OCI-LY1 (cell line): ENCODE measurements at regions not wholly inside any gene's neighbourhood (a gene's known extent, or its start where the extent isn't known, plus 50 kb on each side); places are given as distances from the start of the nearest gene placed in this dataset.

Experiments used
- H2AFZ ChIP-seq: fragments of 200-600 bp; sonication (generic), shearing (Covaris generic); 2 replicates; pipeline ENCODE4 v1.6.0; 2014; ENCODE audit warnings: antibody characterized with exemption, mild to moderate bottlenecking, low read length
- H3F3A ChIP-seq: fragments of 200-600 bp; sonication (generic), shearing (Covaris generic); 2 replicates; pipeline ENCODE4 v1.6.0; 2014; ENCODE audit warnings: mild to moderate bottlenecking, antibody characterized with exemption, low read length, moderate library complexity; ENCODE audit not compliant: insufficient read depth
- H3K27ac ChIP-seq: fragments of 200-600 bp; sonication (generic); 2 replicates; pipeline ENCODE4 v1.5.1; 2014; ENCODE audit warnings: low read length, mixed run types, mild to moderate bottlenecking, low read depth; ENCODE audit not compliant: poor library complexity, severe bottlenecking
- H3K27me3 ChIP-seq: fragments of 200-600 bp; sonication (generic); 2 replicates; pipeline ENCODE4 v1.6.0; 2014; ENCODE audit warnings: antibody characterized with exemption, mild to moderate bottlenecking, low read length, moderate library complexity; ENCODE audit not compliant: insufficient read depth
- H3K36me3 ChIP-seq: fragments of 200-600 bp; sonication (generic); 2 replicates; pipeline ENCODE4 v1.6.1; 2014; ENCODE audit warnings: mild to moderate bottlenecking, antibody characterized with exemption, low read length, moderate library complexity, mixed read lengths; ENCODE audit not compliant: insufficient read depth
- H3K4me1 ChIP-seq: fragments of 200-600 bp; sonication (generic); 2 replicates; pipeline ENCODE4 v1.5.1; 2014; ENCODE audit warnings: mild to moderate bottlenecking, low read length, moderate library complexity; ENCODE audit not compliant: insufficient read depth, severe bottlenecking
- H3K4me2 ChIP-seq: fragments of 200-600 bp; sonication (generic), shearing (Covaris generic); 2 replicates; pipeline ENCODE4 v1.6.1; 2014; ENCODE audit warnings: low read length
- H3K4me3 ChIP-seq: fragments of 200-600 bp; sonication (generic); 2 replicates; pipeline ENCODE4 v1.5.1; 2014; ENCODE audit warnings: low read length, low read depth, mild to moderate bottlenecking, mixed read lengths; ENCODE audit not compliant: poor library complexity, severe bottlenecking
- H3K79me2 ChIP-seq: fragments of 200-600 bp; shearing (Covaris generic); 2 replicates; pipeline ENCODE4 v1.6.1; 2016; ENCODE audit warnings: mixed run types, low read length, mixed read lengths; ENCODE audit not compliant: insufficient read depth
- H3K9ac ChIP-seq: fragments of 200-600 bp; sonication (generic), shearing (Covaris generic); 2 replicates; pipeline ENCODE4 v1.6.1; 2014; ENCODE audit warnings: mild to moderate bottlenecking, low read length, mixed read lengths
- H3K9me2 ChIP-seq: fragments of 200-600 bp; sonication (generic), shearing (Covaris generic); 2 replicates; pipeline ENCODE4 v1.6.1; 2014; ENCODE audit warnings: low read depth, mild to moderate bottlenecking, low read length, mixed read lengths
- H3K9me3 ChIP-seq: fragments of 200-600 bp; shearing (Covaris generic); 2 replicates; pipeline ENCODE4 v1.6.1; 2014; ENCODE audit warnings: low read length, mixed read lengths
- H4K20me1 ChIP-seq: fragments of 200-600 bp; sonication (generic), shearing (Covaris generic); 2 replicates; pipeline ENCODE4 v1.6.0; 2016; ENCODE audit warnings: mild to moderate bottlenecking, low read length; ENCODE audit not compliant: insufficient read depth
- EZH2 ChIP-seq: fragments of 200-600 bp; sonication (generic), shearing (Covaris generic); IDR thresholded peaks from 2 replicates; pipeline ENCODE4 v1.8.0; 2017; ENCODE audit warnings: borderline replicate concordance, mixed run types, mild to moderate bottlenecking, antibody characterized with exemption, low read length, moderate library complexity, mixed read lengths
- TF ChIP-seq, protein P1 (sequence below): fragments of 200-600 bp; sonication (generic), shearing (Covaris generic); IDR thresholded peaks from 2 replicates; pipeline ENCODE4 v1.5.1; 2017; ENCODE audit warnings: mild to moderate bottlenecking, antibody characterized with exemption, low read length, moderate library complexity, mixed read lengths

DNA sequence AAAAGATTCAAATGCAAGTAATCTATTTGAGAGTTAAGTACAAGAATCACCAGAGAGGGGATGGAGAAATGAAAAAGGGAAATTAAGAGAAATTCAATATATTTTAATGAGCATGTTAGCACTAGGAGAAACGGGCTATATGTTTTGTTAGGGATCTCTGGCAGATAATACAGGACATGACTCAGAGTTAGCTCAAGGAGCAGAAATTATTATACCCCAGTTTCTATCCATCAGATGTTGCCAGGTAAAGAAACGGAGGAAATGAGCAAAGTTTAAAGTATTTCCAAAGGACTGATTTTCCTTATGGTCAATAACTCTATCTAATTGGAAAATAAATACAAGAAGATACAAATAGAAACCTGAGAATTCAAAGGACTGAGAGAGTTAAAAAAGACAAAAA lies 867.6 kb downstream of the TRAM1L1 start:
- Histone ChIP-seq H3K9me3 (no peaks in the 10 kb centered on the region), H3K9ac (no peak overlapping the region), H3K4me1 (no peaks in the 10 kb centered on the region), H3F3A (no peaks in the 10 kb centered on the region), H4K20me1 (no peaks in the 10 kb centered on the region), H3K9me2 (no peaks in the 10 kb centered on the region), H3K27me3 (no peaks in the 10 kb centered on the region), H3K4me2 (no peak overlapping the region), H2AFZ (no peak overlapping the region), H3K36me3 (no peaks in the 10 kb centered on the region), H3K79me2 (no peaks in the 10 kb centered on the region), H3K4me3 (no peak overlapping the region), H3K27ac (no peak overlapping the region)
- TF ChIP-seq EZH2: no peak
- TF ChIP-seq, protein P1, sequence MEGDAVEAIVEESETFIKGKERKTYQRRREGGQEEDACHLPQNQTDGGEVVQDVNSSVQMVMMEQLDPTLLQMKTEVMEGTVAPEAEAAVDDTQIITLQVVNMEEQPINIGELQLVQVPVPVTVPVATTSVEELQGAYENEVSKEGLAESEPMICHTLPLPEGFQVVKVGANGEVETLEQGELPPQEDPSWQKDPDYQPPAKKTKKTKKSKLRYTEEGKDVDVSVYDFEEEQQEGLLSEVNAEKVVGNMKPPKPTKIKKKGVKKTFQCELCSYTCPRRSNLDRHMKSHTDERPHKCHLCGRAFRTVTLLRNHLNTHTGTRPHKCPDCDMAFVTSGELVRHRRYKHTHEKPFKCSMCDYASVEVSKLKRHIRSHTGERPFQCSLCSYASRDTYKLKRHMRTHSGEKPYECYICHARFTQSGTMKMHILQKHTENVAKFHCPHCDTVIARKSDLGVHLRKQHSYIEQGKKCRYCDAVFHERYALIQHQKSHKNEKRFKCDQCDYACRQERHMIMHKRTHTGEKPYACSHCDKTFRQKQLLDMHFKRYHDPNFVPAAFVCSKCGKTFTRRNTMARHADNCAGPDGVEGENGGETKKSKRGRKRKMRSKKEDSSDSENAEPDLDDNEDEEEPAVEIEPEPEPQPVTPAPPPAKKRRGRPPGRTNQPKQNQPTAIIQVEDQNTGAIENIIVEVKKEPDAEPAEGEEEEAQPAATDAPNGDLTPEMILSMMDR: no peak

DNA sequence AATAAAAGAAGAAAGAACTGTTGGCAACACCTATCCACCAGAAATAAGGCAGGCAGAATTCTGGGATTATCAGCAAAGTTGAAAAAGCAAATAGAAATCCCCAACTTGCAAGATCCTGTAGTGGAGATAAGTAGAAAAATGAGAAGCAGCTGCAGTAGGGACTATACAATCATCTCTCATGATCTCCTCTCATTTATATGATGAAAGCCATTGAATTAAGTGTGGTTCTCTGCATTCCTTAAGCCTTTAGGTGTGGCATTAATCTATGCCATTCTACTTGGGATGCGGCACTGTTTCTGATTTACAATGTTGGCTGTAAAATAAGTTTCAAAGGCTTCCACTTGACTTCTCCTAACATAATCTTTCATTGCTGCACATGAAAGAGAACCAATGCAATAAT lies 869.8 kb downstream of the TRAM1L1 start:
- H3K27me3 ChIP-seq: no peaks in the 10 kb centered on the region
- H3K9ac ChIP-seq: no peak overlapping the region
- H3K4me1 ChIP-seq: no peaks in the 10 kb centered on the region
- no peaks in the 10 kb centered on the region for H3K9me3 ChIP-seq
- no peak overlapping the region for H3K4me2 ChIP-seq
- no peaks in the 10 kb centered on the region for H3K79me2 ChIP-seq
- TF ChIP-seq EZH2: no peak
- TF ChIP-seq, protein P1: no peak
- H3K27ac ChIP-seq: no peak overlapping the region
- no peaks in the 10 kb centered on the region for H3K9me2 ChIP-seq
- no peaks in the 10 kb centered on the region for H4K20me1 ChIP-seq
- H3K4me3 ChIP-seq: no peak overlapping the region
- no peak overlapping the region for H2AFZ ChIP-seq
- no peaks in the 10 kb centered on the region for H3F3A ChIP-seq
- H3K36me3 ChIP-seq: no peaks in the 10 kb centered on the region

DNA sequence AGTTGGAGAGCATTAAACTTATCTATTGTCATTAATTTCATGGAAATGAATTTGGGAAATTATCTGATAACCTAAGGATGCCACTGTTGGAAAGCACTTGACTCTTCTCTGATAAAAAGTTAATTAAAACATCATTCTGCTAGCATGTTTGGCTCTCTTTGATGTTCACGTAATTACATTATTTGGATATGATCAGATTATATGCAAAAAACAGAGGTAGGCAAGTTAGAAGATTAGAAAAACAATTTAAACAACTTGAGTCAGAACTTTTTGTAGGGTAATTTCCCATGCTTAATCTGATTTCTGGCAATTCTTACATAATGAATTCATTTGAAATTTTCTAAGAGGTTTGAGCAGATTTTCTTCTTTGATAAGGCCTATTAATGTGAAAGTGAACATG lies 882.9 kb downstream of the TRAM1L1 start:
- no peak overlapping the region for H3K4me2 ChIP-seq
- H3K9me3 ChIP-seq: no peaks in the 10 kb centered on the region
- no peak overlapping the region for H2AFZ ChIP-seq
- H3K27ac ChIP-seq: no peak overlapping the region
- H3K9ac ChIP-seq: no peak overlapping the region
- no peaks in the 10 kb centered on the region for H3K4me1 ChIP-seq
- H3K36me3 ChIP-seq: no peaks in the 10 kb centered on the region
- no peaks in the 10 kb centered on the region for H3K9me2 ChIP-seq
- TF ChIP-seq, protein P1: no peak
- TF ChIP-seq EZH2: no peak
- no peaks in the 10 kb centered on the region for H3K27me3 ChIP-seq
- no peaks in the 10 kb centered on the region for H4K20me1 ChIP-seq
- no peaks in the 10 kb centered on the region for H3F3A ChIP-seq
- no peak overlapping the region for H3K4me3 ChIP-seq
- no peaks in the 10 kb centered on the region for H3K79me2 ChIP-seq
